GM19463 (cell line): ENCODE measurements at regions not wholly inside any gene's neighbourhood (a gene's known extent, or its start where the extent isn't known, plus 50 kb on each side); places are given as distances from the start of the nearest gene placed in this dataset.

Source experiments
- ATAC-seq: cut with Tn5 transposase; IDR thresholded peaks from one replicate; pipeline ENCODE4 v1.9.1; 2021; ENCODE audit warnings: mild to moderate bottlenecking, moderate library complexity; ENCODE audit not compliant: unreplicated experiment

- ATAC-seq: no peak
Measured at GRCh38 chr18:2430191-2430590, 141.1 kb downstream of the METTL4 start.

- ATAC-seq: no peak
Measured at GRCh38 chr18:2431806-2432205, 139.5 kb downstream of the METTL4 start.

- ATAC-seq: no peak
Measured at GRCh38 chr18:2433366-2433765, 137.9 kb downstream of the METTL4 start.

GRCh38 chr18:2441544-2441943 is 129.8 kb downstream of the METTL4 start:
- no peak for ATAC-seq

- no peak for ATAC-seq
Measured at GRCh38 chr18:2442006-2442405, 129.3 kb downstream of the METTL4 start.

GRCh38 chr18:2442726-2443275 is 128.5 kb downstream of the METTL4 start:
- ATAC-seq: no peak

- ATAC-seq: no peak
Measured at GRCh38 chr18:2444201-2444875, 127.0 kb downstream of the METTL4 start.

GRCh38 chr18:2448565-2449151 is 122.6 kb downstream of the METTL4 start:
- ATAC-seq: no peak

- ATAC-seq: no peak
Measured at GRCh38 chr18:2451556-2451955, 119.7 kb downstream of the METTL4 start.

- ATAC-seq: no peak
Measured at GRCh38 chr18:2459886-2460285, 111.4 kb downstream of the METTL4 start.

- no peak for ATAC-seq
Measured at GRCh38 chr18:2466978-2467377, 104.3 kb downstream of the METTL4 start.

GRCh38 chr18:2468051-2468450 is 103.3 kb downstream of the METTL4 start:
- ATAC-seq: no peak

- ATAC-seq: no peak
Measured at GRCh38 chr18:2471523-2471922, 99.8 kb downstream of the METTL4 start.

- ATAC-seq: no peak
Measured at GRCh38 chr18:2478662-2479061, 92.6 kb downstream of the METTL4 start.

- ATAC-seq: no peak
Measured at GRCh38 chr18:2480536-2480935, 90.8 kb downstream of the METTL4 start.

- no peak for ATAC-seq
Measured at GRCh38 chr18:2482706-2483475, 88.4 kb downstream of the METTL4 start.

GRCh38 chr18:2485983-2486382 is 85.3 kb downstream of the METTL4 start:
- no peak for ATAC-seq

- no peak for ATAC-seq
Measured at GRCh38 chr18:2486426-2486825, 84.9 kb downstream of the METTL4 start.
